ENCODE measurements at regions not wholly inside any gene's neighbourhood (a gene's known extent, or its start where the extent isn't known, plus 50 kb on each side); places are given as distances from the start of the nearest gene placed in this dataset.
A peak's percentile ranks its signal among the peaks of the same experiment; 100 is the strongest.

GRCh38 chrX:20654596-20655106 lies 387.9 kb upstream of the RPS6KA3 start:
- Mint-ChIP-seq H3K27me3 (peaks cover 4% of the 10 kb centered on the region), H3K27ac (no peak overlapping the region), H3K36me3 (no peaks in the 10 kb centered on the region), H3K9me3 (no peaks in the 10 kb centered on the region), H3K4me1 (no peaks in the 10 kb centered on the region), H3K4me3 (no peak overlapping the region)
- DNase-seq = no peak

DNA sequence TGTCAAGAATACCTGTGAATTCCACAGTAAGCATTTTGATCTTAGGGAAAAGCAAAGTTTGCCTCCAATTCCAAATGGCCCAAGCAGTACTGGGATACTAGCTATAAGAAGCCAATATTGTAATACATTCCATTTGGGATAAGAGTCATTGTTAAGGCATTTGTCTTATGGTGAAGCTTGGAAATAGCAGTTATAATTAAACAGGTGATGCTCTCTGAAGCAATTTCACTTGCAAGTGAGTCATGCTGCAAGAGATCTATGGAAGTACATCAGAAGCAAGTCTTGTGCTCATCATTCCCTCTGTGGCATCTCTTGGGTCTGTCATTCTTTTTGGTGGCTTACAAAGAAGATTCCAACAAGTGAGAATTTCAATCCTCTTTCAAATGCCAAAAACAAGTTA lies 386.4 kb upstream of the RPS6KA3 start:
- Mint-ChIP-seq H3K27ac (no peak overlapping the region), H3K4me1 (no peaks in the 10 kb centered on the region), H3K4me3 (no peak overlapping the region), H3K27me3 (peaks cover 4% of the 10 kb centered on the region), H3K36me3 (no peaks in the 10 kb centered on the region), H3K9me3 (no peaks in the 10 kb centered on the region)
- DNase-seq = no peak

GRCh38 chrX:20641954-20642353 lies 375.2 kb upstream of the RPS6KA3 start:
- H3K4me3 Mint-ChIP-seq = no peak overlapping the region
- H3K9me3 Mint-ChIP-seq = peaks cover 2% of the 10 kb centered on the region
- H3K27ac Mint-ChIP-seq = no peak overlapping the region
- H3K27me3 Mint-ChIP-seq = peaks cover 4% of the 10 kb centered on the region
- H3K36me3 Mint-ChIP-seq = no peaks in the 10 kb centered on the region
- no peak for DNase-seq
- H3K4me1 Mint-ChIP-seq = no peaks in the 10 kb centered on the region

- Mint-ChIP-seq H3K4me1 (peaks cover 2% of the 10 kb centered on the region), H3K9me3 (no peaks in the 10 kb centered on the region), H3K4me3 (no peak overlapping the region), H3K27me3 (peaks cover 8% of the 10 kb centered on the region), H3K27ac (no peak overlapping the region), H3K36me3 (no peaks in the 10 kb centered on the region)
- no peak for DNase-seq
Measured at GRCh38 chrX:20639115-20639514, 372.4 kb upstream of the RPS6KA3 start.

GRCh38 chrX:20637351-20637750 lies 370.6 kb upstream of the RPS6KA3 start:
- H3K9me3 Mint-ChIP-seq = no peaks in the 10 kb centered on the region
- peaks cover 2% of the 10 kb centered on the region for H3K4me1 Mint-ChIP-seq
- H3K36me3 Mint-ChIP-seq = no peaks in the 10 kb centered on the region
- no peak overlapping the region for H3K27ac Mint-ChIP-seq
- H3K4me3 Mint-ChIP-seq = no peak overlapping the region
- DNase-seq = no peak
- peaks cover 8% of the 10 kb centered on the region for H3K27me3 Mint-ChIP-seq

GRCh38 chrX:20633451-20633850 lies 366.7 kb upstream of the RPS6KA3 start:
- Mint-ChIP-seq H3K36me3 (no peaks in the 10 kb centered on the region), H3K9me3 (no peaks in the 10 kb centered on the region), H3K4me3 (no peak overlapping the region), H3K27ac (no peak overlapping the region), H3K27me3 (peaks cover 8% of the 10 kb centered on the region), H3K4me1 (peaks cover 2% of the 10 kb centered on the region)
- no peak for DNase-seq

DNA sequence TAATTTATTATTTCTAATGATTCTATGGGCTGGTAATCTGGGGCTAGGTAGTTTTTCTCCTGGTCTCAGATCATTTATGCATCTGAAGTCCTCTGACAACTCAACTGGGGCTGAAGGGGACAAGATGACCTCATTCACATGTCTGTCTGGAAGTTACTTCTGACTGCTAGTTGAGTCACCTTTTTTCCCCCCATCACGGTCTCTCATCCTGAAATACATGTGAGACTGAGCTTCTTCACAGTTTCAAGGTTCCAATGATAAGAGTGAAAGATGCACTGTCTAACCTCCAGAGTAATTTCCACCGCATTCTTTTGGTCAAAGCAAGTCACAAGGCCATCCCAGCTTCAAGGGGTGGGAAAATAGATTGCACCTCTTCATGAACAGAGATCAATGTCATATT lies 356.7 kb upstream of the RPS6KA3 start:
- no peak for DNase-seq
- H3K27ac Mint-ChIP-seq = no peak overlapping the region
- no peaks in the 10 kb centered on the region for H3K36me3 Mint-ChIP-seq
- H3K27me3 Mint-ChIP-seq = peaks cover 8% of the 10 kb centered on the region
- H3K9me3 Mint-ChIP-seq = no peaks in the 10 kb centered on the region
- no peak overlapping the region for H3K4me3 Mint-ChIP-seq
- peaks cover 2% of the 10 kb centered on the region for H3K4me1 Mint-ChIP-seq

- Mint-ChIP-seq H3K4me1 (peaks cover 2% of the 10 kb centered on the region), H3K36me3 (no peaks in the 10 kb centered on the region)
Measured at GRCh38 chrX:20620306-20620705, 353.6 kb upstream of the RPS6KA3 start.

GRCh38 chrX:20609916-20610415 lies 343.3 kb upstream of the RPS6KA3 start:
- H3K4me1 Mint-ChIP-seq = no peaks in the 10 kb centered on the region

More at GRCh38 chrX:20620306-20620705, 353.6 kb upstream of the RPS6KA3 start:
- peaks cover 1% of the 10 kb centered on the region for H3K27me3 Mint-ChIP-seq
- no peak for DNase-seq
- H3K4me3 Mint-ChIP-seq = no peak overlapping the region
- no peak overlapping the region for H3K27ac Mint-ChIP-seq
- H3K9me3 Mint-ChIP-seq = no peaks in the 10 kb centered on the region

DNA sequence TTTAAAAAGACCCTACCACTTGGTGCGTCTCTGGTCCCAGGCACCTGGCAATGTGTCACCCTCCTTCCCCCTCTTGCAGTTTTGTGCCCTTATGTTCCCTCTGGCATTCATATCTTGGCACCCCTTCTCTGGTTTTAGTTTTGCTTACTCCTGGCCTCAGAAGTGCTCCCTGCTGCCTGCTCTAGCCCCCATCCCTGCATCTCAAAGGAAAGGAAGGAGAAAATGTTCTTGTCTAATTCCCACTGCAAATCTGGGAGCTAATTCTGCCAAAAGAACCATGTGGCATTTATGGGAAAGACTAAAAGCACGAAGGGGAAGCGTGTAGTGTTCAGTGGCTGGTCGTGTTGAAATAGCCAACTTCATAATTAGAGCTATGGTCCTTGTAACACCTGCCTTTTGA lies 340.1 kb upstream of the RPS6KA3 start:
- no peaks in the 10 kb centered on the region for H3K9me3 Mint-ChIP-seq
- H3K27me3 Mint-ChIP-seq = peaks cover 29% of the 10 kb centered on the region
- H3K4me1 Mint-ChIP-seq = no peaks in the 10 kb centered on the region
- no peak for DNase-seq
- no peaks in the 10 kb centered on the region for H3K36me3 Mint-ChIP-seq
- H3K27ac Mint-ChIP-seq = no peak overlapping the region
- H3K4me3 Mint-ChIP-seq = no peak overlapping the region

More at GRCh38 chrX:20609916-20610415, 343.3 kb upstream of the RPS6KA3 start:
- Mint-ChIP-seq H3K27me3 (peaks cover 30% of the 10 kb centered on the region), H3K9me3 (no peaks in the 10 kb centered on the region), H3K27ac (no peak overlapping the region), H3K36me3 (no peaks in the 10 kb centered on the region), H3K4me3 (no peak overlapping the region)
- no peak for DNase-seq

DNA sequence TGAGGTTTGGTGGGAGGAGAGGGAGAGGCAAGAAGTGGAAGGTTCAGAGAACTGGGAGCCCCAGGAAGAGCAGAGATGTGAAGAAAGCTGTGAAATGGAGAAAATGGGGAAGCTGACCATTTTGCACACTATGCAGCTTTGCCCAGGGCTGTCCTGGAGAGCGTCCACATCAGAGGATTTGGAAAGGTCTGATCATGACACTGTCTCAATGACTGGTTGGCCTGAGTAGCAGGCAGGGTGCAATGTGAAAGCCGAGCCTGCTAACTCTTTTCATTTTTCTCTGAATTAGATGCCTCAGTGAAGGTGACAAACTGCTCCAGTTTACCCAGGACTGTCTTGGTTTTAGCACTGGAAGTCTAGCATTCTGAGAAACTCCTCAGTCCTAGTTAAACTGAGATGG lies 330.1 kb upstream of the RPS6KA3 start:
- H3K36me3 Mint-ChIP-seq = no peaks in the 10 kb centered on the region
- H3K4me3 Mint-ChIP-seq = no peak overlapping the region
- H3K4me1 Mint-ChIP-seq = peaks cover 16% of the 10 kb centered on the region
- no peak for DNase-seq
- no peaks in the 10 kb centered on the region for H3K9me3 Mint-ChIP-seq
- no peaks in the 10 kb centered on the region for H3K27me3 Mint-ChIP-seq
- no peak overlapping the region for H3K27ac Mint-ChIP-seq

DNA sequence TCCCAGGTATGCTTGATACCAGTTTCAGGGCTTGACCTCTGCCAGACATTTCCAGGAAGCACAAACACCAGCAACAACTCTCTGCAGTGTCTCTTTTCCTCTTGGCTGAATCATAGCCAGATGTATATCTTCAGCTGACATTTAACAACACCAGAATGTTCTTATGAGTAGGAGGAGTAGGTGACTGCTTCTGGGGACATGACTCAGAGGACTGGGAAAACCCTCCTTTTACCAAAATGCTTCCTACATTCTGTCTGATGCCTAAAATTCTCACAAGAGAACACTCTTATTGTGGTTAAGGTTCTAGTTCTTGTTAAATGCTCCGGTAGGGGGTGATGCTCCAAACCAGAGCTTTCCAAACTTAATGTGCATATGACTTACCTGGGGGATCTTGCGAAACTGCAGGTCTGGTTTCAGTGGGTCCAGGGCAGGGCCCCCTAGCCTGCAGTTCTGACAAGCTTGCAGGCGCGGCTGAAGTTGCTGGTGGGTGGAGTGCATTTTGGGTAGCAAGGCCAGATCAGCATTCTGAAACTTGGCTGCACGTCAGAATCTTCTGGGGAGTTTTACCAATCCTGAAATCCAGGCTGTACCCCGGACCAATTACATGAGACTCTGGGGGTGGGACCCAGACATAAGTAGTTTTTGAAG lies 329.3 kb upstream of the RPS6KA3 start:
- Mint-ChIP-seq H3K36me3 (no peaks in the 10 kb centered on the region), H3K27me3 (peaks cover under 1% of the 10 kb centered on the region), H3K9me3 (no peaks in the 10 kb centered on the region), H3K4me3 (no peak overlapping the region), H3K27ac (peak overlapping the region; percentile 45), H3K4me1 (peaks cover 16% of the 10 kb centered on the region)
- DNase-seq = peak; percentile 52

GRCh38 chrX:20594985-20595384 lies 328.3 kb upstream of the RPS6KA3 start:
- Mint-ChIP-seq H3K36me3 (no peaks in the 10 kb centered on the region), H3K4me1 (peaks cover 16% of the 10 kb centered on the region)

GRCh38 chrX:20593836-20594235 lies 327.1 kb upstream of the RPS6KA3 start:
- DNase-seq = no peak
- H3K27me3 Mint-ChIP-seq = peaks cover 5% of the 10 kb centered on the region
- H3K4me1 Mint-ChIP-seq = peaks cover 16% of the 10 kb centered on the region
- no peak overlapping the region for H3K27ac Mint-ChIP-seq
- peaks cover 1% of the 10 kb centered on the region for H3K9me3 Mint-ChIP-seq
- H3K4me3 Mint-ChIP-seq = no peak overlapping the region
- H3K36me3 Mint-ChIP-seq = no peaks in the 10 kb centered on the region

More at GRCh38 chrX:20594985-20595384, 328.3 kb upstream of the RPS6KA3 start:
- peaks cover 5% of the 10 kb centered on the region for H3K27me3 Mint-ChIP-seq
- no peak overlapping the region for H3K4me3 Mint-ChIP-seq
- DNase-seq = no peak
- H3K9me3 Mint-ChIP-seq = no peaks in the 10 kb centered on the region
- H3K27ac Mint-ChIP-seq = no peak overlapping the region

DNA sequence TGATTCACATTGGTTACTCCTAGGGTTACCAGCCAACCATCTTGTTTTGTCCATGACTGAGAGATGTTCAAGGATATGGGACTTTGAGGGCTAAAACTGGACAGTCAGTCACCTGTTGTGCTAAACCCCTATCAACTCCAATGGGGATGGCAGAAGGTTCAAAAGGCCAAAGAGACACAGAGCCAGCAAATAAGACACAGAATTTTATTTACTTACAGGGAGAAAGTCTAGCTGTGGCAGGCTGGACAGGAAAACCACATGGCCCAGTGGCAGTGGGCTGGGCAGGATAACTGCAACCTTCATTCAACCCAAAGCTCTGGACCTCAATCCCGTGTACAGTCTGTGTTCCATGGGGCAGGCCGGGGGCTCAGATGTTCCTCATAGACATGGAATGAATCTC lies 326.7 kb upstream of the RPS6KA3 start:
- Mint-ChIP-seq H3K36me3 (no peaks in the 10 kb centered on the region), H3K9me3 (peaks cover 2% of the 10 kb centered on the region)

GRCh38 chrX:20591246-20591645 lies 324.5 kb upstream of the RPS6KA3 start:
- H3K4me3 Mint-ChIP-seq = no peak overlapping the region
- H3K36me3 Mint-ChIP-seq = no peaks in the 10 kb centered on the region

More for the DNA sequence above, 326.7 kb upstream of the RPS6KA3 start:
- no peak overlapping the region for H3K27ac Mint-ChIP-seq
- DNase-seq = no peak
- peaks cover 16% of the 10 kb centered on the region for H3K4me1 Mint-ChIP-seq
- peaks cover 5% of the 10 kb centered on the region for H3K27me3 Mint-ChIP-seq
- no peak overlapping the region for H3K4me3 Mint-ChIP-seq

More at GRCh38 chrX:20591246-20591645, 324.5 kb upstream of the RPS6KA3 start:
- no peak for DNase-seq
- Mint-ChIP-seq H3K9me3 (peaks cover 2% of the 10 kb centered on the region), H3K27me3 (peaks cover 5% of the 10 kb centered on the region), H3K4me1 (peaks cover 10% of the 10 kb centered on the region), H3K27ac (no peak overlapping the region)

Measured in activated naive CD8-positive, alpha-beta T cell treated with anti-CD3 and anti-CD28 coated beads for 36 hours (primary cell).